Heart left ventricle (tissue), 16 donors: ENCODE measurements at regions not wholly inside any gene's neighbourhood (a gene's known extent, or its start where the extent isn't known, plus 50 kb on each side); places are given as distances from the start of the nearest gene placed in this dataset.
A peak's percentile ranks its signal among the peaks of the same experiment; 100 is the strongest.

Experiments used
- ATAC-seq, 4 donors: fragments of 200-7000 bp; cut with Tn5 transposase; one replicate each; pipeline ENCODE4 v1.9.1; 2020 to 2022; ENCODE audit warnings: moderate library complexity in 4 of 4, mild to moderate bottlenecking in 3 of 4, moderate number of reproducible peaks in 1 of 4
- DNase-seq, 5 donors: peaks; one replicate each; pipeline ENCODE4 v3.0.0-alpha.2; 2020
- H3K27ac ChIP-seq, 12 donors: fragments of 200-600 bp; sonication (generic) in 4 of 12; one replicate each; pipeline versions ENCODE4 v1.5.0 to v1.8.0; 2016 to 2022; ENCODE audit warnings: mild to moderate bottlenecking in 2 of 12
- H3K27me3 ChIP-seq, 9 donors: fragments of 200-600 bp; sonication (generic) in 2 of 9; one replicate each; pipeline versions ENCODE4 v1.5.1 to v1.8.0; 2016 to 2022; ENCODE audit warnings: mild to moderate bottlenecking in 3 of 9
- H3K36me3 ChIP-seq, 9 donors: fragments of 200-600 bp; sonication (generic) in 2 of 9; one replicate each; pipeline versions ENCODE4 v1.5.0 to v1.8.0; 2018 to 2022; ENCODE audit warnings: mild to moderate bottlenecking in 2 of 9
- H3K4me1 ChIP-seq, 12 donors: fragments of 200-600 bp; sonication (generic) in 4 of 12; one replicate each; pipeline versions ENCODE4 v1.5.0 to v1.8.0; 2016 to 2022; ENCODE audit warnings: mild to moderate bottlenecking in 3 of 12
- H3K4me3 ChIP-seq, 12 donors: fragments of 200-600 bp; sonication (generic) in 4 of 12; one replicate each; pipeline versions ENCODE4 v1.5.0 to v1.8.0; 2017 to 2022; ENCODE audit warnings: mild to moderate bottlenecking in 9 of 12, moderate library complexity in 4 of 12
- H3K9me3 ChIP-seq, 12 donors: fragments of 200-600 bp; sonication (generic) in 4 of 12; one replicate each; pipeline versions ENCODE4 v1.5.0 to v1.8.0; 2016 to 2022; ENCODE audit warnings: mild to moderate bottlenecking in 1 of 12
- POLR2A ChIP-seq, 2 donors: fragments of 450-650 bp; IDR thresholded peaks; one replicate each; pipeline ENCODE4 v1.6.1; 2017; ENCODE audit warnings: antibody characterized with exemption in 2 of 2, mild to moderate bottlenecking in 2 of 2, moderate library complexity in 2 of 2
- WGBS, 4 donors: extraction: QIAGEN DNeasy Blood & Tissue Kit in 2 of 4; methylation state at CpG; one replicate each; pipeline versions ENCODE4 v1.1.5 to v1.1.7; 2013 to 2018; 5-methylcytosine and 5-hydroxymethylcytosine counted together
- intact Hi-C, 10 donors: fragments of 100-400 bp; cut with DNase I; formaldehyde crosslinking; loops; one replicate each; pipeline versions ENCODE4 v1.11.1 to v1.14.2; 2022
- TF ChIP-seq, protein P1 (sequence below), 12 donors: fragments of 200-600 bp; sonication (generic) in 4 of 12; IDR thresholded peaks; one replicate each; pipeline versions ENCODE4 v1.5.0 to v1.8.0; 2018 to 2022; ENCODE audit warnings: antibody characterized with exemption in 12 of 12, mild to moderate bottlenecking in 5 of 12
- donor health status: ischemic (EF 13 %, LVEDD 7.1; RV severe dilation, severe dysfunction).
- donor health status: healthy with polysubstance abuse.
- donor health status: DM: no; HTN: yes; CAD: no.
- donor health status: DM: no; HTN: no; CAD: no.
- donor health status: ischemic (EF 25% LVEDD 6.9; RV normal size, moderate dysfunction).
- donor health status: ischemic (EF 25% LVEDD 5.7; RV mildly dilated, moderate dysfunction).
- donor health status: healthy.
- donor health status: DM: yes; HTN: yes; CAD: no.
- donor health status: ischemic (EF 35%, LVEDD 5.7; RV mildly dilated, moderate dysfunction).
- donor health status: nonischemic (EF 11% LVEDD 7.7; RV severe dilation, severe dysfunction).
- donor health status: DM: yes; HTN: yes; CAD: no.
- donor health status: PGD.
- donor health status: ischemic (EF 29% LVEDD 5.4; RV normal size, mild dysfunction).
- donor health status: nonischemic (EF 23%, LVEDD 6.1; RV moderate dilation, normal function).

DNA sequence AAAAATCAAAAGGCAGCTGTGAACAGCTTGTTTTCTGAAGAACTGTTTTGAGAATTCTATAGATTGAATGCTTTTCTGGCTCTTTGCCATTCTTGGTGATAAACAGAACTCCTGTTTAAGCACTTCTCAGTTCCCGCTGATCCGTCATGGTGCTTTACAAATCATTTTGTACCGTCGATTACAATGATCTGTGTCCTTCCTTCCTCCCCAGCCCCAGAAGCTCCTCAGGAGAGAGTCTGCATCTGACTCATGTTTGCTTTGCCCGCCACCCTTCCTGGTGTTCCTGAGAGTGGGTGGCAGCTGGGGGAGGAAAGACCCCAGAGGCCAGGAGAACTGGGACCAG is 538.6 kb upstream of the MARCKS start:
- WGBS, 4 donors = 52 to 71% (median 56%) methylated on average over 5 of the region's 5 CpGs
- Histone ChIP-seq H3K36me3 (no peaks in the 10 kb centered on the region), H3K9me3 (no peaks in the 10 kb centered on the region), H3K4me3 (no peak overlapping the region), H3K27me3 (no peaks in the 10 kb centered on the region), H3K4me1 (peaks cover 0 to 12% (median 0%) of the 10 kb centered on the region in 12 donors), H3K27ac (no peak overlapping the region)
- no peak for ATAC-seq
- TF ChIP-seq, protein P1, sequence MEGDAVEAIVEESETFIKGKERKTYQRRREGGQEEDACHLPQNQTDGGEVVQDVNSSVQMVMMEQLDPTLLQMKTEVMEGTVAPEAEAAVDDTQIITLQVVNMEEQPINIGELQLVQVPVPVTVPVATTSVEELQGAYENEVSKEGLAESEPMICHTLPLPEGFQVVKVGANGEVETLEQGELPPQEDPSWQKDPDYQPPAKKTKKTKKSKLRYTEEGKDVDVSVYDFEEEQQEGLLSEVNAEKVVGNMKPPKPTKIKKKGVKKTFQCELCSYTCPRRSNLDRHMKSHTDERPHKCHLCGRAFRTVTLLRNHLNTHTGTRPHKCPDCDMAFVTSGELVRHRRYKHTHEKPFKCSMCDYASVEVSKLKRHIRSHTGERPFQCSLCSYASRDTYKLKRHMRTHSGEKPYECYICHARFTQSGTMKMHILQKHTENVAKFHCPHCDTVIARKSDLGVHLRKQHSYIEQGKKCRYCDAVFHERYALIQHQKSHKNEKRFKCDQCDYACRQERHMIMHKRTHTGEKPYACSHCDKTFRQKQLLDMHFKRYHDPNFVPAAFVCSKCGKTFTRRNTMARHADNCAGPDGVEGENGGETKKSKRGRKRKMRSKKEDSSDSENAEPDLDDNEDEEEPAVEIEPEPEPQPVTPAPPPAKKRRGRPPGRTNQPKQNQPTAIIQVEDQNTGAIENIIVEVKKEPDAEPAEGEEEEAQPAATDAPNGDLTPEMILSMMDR (IDR thresholded peaks at IDR 0.05) = no peak
- no peak for TF ChIP-seq POLR2A (IDR thresholded peaks at IDR 0.05)
- DNase-seq = no peak
- intact Hi-C loops = no loop called here

DNA sequence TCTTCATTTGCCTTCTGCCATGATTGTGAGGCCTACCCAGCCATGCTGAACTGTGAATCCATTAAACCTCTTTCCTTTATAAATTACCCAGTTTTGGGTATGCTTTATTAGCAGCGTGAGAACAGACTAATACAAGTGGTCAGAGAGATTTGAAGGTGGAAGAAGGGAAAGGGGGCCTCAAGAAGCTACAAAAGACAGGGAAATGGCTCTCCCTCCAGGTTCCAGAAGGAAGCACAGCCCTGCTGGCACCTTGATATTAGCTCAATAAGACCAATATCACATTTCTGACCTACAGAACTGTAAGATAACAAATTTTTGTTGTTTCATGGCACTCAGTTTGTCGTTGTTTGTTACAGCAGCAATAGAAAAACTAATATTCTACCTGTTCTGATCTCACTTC is 536.5 kb upstream of the MARCKS start:
- Histone ChIP-seq H3K4me1 (peaks cover 0 to 2% (median 0%) of the 10 kb centered on the region in 12 donors), H3K27me3 (no peaks in the 10 kb centered on the region), H3K9me3 (no peaks in the 10 kb centered on the region), H3K4me3 (no peak overlapping the region), H3K27ac (no peak overlapping the region), H3K36me3 (no peaks in the 10 kb centered on the region)
- ATAC-seq (no peak), DNase-seq (no peak)
- 97 to 98% (median 97%) methylated on average over 2 of the region's 2 CpGs for WGBS, 4 donors
- TF ChIP-seq, protein P1 (IDR thresholded peaks at IDR 0.05) = no peak
- no peak for TF ChIP-seq POLR2A (IDR thresholded peaks at IDR 0.05)
- intact Hi-C loops = no loop called here

DNA sequence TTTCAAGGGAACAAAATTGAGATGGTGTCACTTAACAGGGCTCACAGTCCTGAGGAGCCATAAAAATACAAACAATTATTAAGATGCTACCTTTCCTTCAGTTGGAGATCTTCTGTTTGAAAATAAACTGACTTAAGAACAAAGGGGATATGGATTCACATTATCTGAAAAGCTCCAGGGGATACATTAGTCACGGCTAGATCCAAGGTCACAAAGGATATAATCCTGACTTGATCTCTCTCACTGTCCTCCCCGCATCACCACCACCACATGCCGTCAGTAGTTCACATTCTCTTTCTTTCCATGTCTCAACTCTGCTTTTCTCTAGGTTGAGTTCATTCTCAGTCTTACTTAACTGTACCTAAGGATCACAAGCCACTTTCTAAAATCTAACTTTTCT is 530.4 kb upstream of the MARCKS start:
- H3K36me3 ChIP-seq = no peaks in the 10 kb centered on the region
- no peaks in the 10 kb centered on the region for H3K9me3 ChIP-seq
- ATAC-seq (no peak), DNase-seq (no peak)
- H3K27ac ChIP-seq = no peak overlapping the region
- TF ChIP-seq, protein P1 (IDR thresholded peaks at IDR 0.05) = no peak
- no peak for TF ChIP-seq POLR2A (IDR thresholded peaks at IDR 0.05)
- WGBS, 4 donors = 80 to 89% (median 86%) methylated on average over 3 of the region's 3 CpGs
- intact Hi-C loops = no loop called here
- no peak overlapping the region for H3K4me3 ChIP-seq
- peaks cover 0 to 3% (median 0%) of the 10 kb centered on the region in 12 donors for H3K4me1 ChIP-seq
- no peaks in the 10 kb centered on the region for H3K27me3 ChIP-seq

DNA sequence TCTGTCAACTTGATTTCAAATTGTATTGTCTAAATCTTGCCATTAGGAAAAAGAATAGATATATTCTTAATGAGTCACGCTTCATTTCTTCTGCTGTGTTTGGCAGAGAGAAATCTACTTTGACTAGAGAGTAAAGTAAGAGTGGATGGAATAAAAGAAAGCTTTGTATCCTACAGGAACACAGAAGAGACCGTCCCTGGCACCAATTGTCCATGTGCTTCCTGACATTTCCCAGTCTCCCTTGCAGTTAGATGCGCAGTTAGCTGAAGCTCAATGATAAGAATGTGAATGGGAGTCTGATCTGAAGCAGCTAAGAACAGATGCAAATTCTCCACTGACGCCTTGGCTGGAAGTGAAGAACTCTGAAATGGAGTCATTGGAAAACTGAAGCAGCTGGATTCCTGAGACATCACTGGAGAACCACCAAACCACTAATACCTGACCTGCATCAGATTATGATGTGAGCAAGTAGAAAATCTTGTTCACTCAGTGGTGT is 528.2 kb upstream of the MARCKS start:
- whole genome bisulfite sequencing, 4 donors = 63 to 71% (median 67%) methylated on average over 4 of the region's 4 CpGs
- Histone ChIP-seq H3K9me3 (no peaks in the 10 kb centered on the region), H3K4me1 (peaks cover 0 to 3% (median 0%) of the 10 kb centered on the region in 12 donors), H3K36me3 (no peaks in the 10 kb centered on the region), H3K27me3 (no peaks in the 10 kb centered on the region), H3K27ac (peak overlapping the region in 3 of 12 donors; percentile 8 to 28 (median 10)), H3K4me3 (no peak overlapping the region)
- intact Hi-C loops = no loop called here
- peak in 3 of 5 donors; percentile 17 to 24 (median 18) for DNase-seq
- TF ChIP-seq POLR2A (IDR thresholded peaks at IDR 0.05) = no peak
- TF ChIP-seq, protein P1 (IDR thresholded peaks at IDR 0.05) = no peak
- peak in 3 of 4 donors; percentile 31 to 73 (median 51) for ATAC-seq
